GM21717 (cell line): ENCODE measurements at regions not wholly inside any gene's neighbourhood (a gene's known extent, or its start where the extent isn't known, plus 50 kb on each side); places are given as distances from the start of the nearest gene placed in this dataset.
A peak's percentile ranks its signal among the peaks of the same experiment; 100 is the strongest.

ENCODE experiments used
- ATAC-seq: cut with Tn5 transposase; IDR thresholded peaks from one replicate; pipeline ENCODE4 v1.9.1; 2021; ENCODE audit warnings: mild to moderate bottlenecking, moderate library complexity; ENCODE audit not compliant: unreplicated experiment

DNA sequence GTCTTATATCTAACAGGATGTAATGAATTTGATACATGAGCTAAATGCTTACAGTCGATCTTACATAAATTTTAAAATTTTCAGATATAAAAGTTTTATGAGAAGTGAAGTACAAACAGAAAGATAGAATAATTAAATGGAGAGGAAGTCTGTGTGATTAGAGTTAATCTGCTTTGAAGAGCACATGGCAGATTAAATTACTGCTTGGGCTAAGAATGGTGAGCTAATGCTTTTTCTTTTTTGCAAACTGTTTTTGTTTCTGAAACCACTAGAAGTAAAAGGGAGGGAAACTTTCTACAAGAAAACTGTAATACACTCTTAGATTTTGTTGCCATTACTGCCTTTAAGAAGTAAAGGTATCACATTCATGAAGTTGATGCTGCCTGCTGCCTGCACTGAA, 96.3 kb upstream of the SPRY2 start:
- ATAC-seq, result no peak

DNA sequence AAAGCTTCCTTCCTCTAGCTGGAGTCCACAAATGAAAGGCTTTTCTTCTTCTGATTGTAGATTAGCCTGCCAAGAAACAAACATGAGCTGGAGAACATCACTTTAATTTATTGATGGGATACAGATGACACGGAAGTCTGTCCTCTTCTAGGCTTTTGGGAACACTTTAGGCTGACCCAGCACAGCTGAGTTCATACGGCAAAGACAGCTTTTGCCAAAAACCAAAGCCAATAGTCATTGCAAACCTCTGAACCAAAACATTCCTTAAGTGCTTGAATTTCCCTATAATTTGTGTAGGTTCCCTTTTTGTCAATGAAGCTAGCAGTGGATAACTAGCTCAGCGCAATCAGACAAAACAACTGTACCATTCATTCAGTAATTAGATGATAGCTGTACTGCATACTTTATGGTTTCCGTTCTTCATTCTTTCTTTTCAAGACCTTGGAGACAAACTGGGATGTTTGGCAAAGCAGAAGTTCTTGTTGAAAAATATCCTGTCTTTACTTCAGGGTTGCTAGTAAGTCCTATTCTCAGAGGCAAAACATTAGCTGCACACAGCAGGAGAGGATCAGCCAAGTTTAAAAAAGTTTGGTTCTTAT, 95.7 kb upstream of the SPRY2 start:
- no peak for ATAC-seq

DNA sequence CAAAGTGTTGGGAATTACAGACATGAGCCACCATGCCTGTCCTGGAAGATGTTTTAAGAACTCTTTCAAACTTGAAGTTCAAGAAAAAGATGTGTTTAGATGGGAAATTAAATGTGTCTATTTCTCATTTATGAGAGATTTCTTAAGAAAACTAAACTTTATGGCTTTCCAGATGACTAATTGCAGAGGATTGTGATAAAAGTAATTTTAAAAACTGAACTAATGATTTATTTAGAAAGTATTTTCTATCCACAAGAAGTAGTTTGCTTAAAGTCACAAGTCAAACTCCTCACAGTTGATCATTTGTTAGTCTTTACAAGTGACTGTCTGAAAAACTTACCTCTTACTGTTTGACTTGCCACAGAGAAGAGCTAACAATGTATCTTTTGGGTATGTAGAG, 89.6 kb upstream of the SPRY2 start:
- no peak for ATAC-seq

DNA sequence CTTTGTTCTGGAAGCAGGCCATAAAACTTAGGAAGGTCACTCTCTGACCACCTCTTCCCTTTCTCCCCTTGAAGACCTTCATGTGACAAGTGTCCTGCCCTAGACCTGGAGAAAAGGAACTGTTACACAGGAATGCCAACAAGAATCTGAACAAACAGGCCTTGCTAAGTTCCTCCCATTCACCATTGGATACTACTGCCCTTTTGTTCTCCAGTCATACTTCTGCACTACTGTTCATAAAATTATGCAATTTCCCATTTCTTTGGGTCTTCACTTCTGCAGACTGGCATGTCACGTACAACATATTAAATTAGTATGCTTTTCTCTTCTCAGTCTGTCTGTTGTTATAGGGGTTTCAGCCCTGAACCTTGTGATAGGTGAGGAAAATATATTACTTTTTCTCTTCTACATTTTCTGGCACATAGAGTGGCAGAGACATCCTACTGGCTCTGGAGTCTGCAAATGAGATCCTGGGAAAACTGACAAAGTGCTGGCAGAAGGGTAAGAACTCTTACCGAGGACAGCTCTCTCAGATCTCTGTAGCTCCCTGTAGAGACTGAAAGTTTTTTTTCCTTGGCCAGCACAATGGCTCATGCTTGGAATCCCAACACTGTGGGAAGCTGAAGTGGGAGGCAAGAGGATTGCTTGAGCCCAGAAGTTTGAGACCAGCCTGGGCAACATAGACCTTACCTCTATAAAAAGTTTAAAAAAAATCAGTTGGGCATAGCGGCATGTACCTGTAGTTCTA, 87.6 kb upstream of the SPRY2 start:
- ATAC-seq, result no peak

DNA sequence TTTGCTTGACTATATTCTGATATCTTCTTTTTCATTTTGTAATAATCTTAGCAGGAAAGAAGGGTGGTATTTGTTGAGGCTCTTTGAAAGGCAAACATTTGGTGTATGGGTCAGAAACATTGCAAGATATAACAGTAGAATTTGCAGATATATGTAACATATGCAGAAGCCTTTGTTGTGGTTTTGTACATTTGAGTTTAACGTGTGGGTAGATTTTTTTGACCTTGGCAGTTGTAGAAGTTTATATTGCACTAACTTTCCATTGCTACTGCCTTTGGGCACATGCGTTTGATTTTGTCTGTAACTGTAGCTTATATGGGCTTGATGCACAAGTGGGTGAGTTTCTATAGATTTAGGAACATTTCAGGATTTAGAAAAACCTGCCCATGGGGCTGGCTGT, 78.5 kb upstream of the SPRY2 start:
- ATAC-seq, result no peak

DNA sequence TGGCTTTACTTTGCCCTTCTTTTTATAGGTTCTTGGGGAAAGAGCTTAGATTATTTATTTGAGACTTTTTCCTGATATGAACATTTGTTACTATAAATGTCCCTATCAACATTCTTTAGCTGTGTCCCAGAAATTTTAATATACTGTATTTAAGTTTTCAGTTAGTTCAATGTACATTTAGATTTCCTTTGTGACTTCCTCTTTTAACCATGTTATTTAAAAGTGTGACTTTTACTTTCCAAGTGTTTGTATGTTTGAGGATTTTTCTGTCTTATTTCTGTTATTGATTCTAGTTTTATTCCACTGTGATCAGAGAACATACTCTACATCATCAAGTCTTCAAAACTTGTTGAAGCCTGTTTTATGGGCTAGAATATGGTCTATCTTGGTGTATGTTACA, 72.7 kb upstream of the SPRY2 start:
- ATAC-seq, result no peak

DNA sequence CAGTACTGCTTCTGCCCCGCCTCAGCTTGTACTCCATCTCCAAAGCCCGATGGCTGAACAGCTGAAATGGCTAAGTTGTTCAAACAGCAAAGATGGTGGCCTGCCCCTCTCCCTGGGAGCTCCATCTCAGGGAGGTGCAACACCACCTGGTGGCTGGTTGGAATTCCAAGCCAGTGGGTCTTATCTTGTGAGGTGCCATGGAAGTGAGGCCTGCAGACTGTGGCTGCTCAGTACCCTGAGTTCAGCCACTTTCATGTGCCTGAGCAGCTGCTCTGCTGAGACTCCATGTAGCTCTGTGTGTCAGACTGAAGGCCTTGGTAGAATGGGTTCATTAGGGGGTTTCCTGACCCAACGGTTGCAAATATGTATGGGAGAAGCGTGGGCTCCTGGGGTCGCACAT, 67.3 kb upstream of the SPRY2 start:
- no peak for ATAC-seq

DNA sequence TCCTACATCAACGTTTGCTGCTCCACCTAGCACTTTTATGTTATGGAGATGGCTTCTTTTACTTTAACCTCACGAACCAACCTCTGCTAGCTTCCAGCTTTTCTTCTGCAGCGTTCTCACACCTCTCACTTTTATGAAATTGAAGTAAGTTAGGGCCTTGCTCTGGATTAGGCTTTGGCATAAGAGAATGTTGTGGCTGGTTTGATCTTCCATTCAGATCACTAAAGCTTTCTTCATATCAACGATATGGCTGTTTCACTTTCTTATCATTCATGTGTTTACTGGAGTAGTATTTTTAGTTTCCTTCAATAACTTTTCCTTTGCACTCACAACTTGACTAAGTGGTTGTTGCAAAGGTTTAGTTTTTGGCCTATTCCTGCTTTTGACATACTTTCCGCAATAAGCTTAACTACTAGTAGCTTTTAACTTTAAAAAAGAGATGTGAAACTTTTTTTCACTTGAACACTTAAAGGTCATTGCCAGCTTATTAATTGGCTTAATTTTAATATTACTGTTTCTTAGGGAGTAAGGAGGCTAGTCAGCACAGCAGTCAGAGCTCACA, 60.0 kb upstream of the SPRY2 start:
- peak; percentile 56 for ATAC-seq

DNA sequence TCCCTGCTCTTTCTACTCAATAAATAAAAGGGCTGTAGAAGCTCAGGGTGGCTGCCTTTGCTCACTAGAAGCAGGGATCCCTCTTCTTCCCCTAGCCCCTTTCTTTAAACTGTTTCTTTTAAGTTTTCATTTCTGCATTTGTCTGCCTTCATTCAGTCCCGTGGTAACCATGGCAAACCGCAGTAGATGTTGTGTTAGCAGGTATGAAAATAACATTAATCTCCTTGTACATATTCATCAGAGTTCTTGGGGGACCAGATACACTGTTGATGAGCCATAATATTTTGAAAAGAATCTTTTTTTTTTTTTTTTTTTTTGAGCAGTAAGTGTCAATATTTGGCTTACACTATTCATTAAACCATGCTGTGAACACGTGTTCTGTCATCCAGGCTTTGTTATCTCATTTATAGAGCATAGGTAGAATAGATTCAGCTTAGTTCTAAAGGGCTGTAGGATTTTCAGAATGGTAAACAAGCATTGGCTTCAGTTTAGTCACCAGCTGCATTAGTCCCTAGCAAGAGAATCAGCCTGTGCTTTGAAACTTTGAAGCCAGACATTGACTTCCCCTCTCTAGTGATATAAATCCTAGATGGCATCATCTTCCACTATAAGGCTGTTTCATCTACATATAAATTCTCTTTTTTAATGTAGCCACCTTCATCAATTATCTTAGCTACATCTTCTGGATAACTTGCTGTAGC, 59.4 kb upstream of the SPRY2 start:
- peak; percentile 36 for ATAC-seq

DNA sequence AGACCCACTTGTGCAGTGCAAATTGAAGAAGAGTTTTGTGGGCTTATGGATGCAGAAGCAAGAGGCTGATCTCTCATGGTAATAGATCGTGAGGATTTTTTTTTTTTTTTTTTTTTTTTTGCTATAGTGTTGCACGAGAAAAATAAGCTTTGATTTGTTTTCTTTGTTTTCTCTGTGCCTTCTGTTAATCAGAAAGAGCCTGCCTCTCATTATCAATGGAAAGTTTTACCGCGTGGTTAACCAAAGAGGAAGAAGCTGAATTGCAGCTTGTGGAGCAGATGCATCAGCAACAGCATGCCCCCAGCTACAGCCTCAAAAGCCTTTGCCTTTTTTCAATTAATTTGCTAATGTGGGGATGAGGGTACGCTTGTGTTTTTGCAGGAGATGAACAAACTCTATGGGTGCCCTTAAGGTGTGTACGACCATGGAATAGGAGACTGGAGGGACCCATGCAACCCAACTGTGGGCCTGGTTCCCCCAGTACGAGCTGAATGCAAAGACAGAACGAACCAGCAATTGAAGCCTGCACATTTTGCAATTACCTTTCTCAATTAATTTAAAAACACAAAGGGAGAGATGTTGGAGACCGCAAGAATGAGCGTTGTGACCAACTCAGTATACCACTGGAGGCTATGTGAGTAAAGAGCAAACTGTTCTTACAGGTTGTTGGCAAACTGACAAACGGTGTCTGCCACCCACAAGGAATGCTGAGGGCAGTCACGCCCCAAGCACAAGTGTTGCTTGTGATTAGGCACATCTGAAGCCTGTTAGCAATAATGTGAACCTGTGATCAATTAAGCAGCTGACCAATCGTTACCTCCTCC, 58.6 kb upstream of the SPRY2 start:
- peak; percentile 44 for ATAC-seq
